Vagina (tissue), 2 donors: ENCODE measurements at regions not wholly inside any gene's neighbourhood (a gene's known extent, or its start where the extent isn't known, plus 50 kb on each side); places are given as distances from the start of the nearest gene placed in this dataset.
A peak's percentile ranks its signal among the peaks of the same experiment; 100 is the strongest.

ENCODE experiments used
- POLR2A ChIP-seq, 2 donors: fragments of 450-650 bp; IDR thresholded peaks; one replicate each; pipeline ENCODE4 v1.6.1; 2017; ENCODE audit warnings: antibody characterized with exemption in 2 of 2, mild to moderate bottlenecking in 2 of 2, moderate library complexity in 2 of 2
- TF ChIP-seq, protein P1 (sequence below), 3 experiments: fragments of 450-650 bp in 2 of 3; fragments of 200-600 bp in 1 of 3; sonication (generic) in 1 of 3; IDR thresholded peaks; one replicate each; pipeline ENCODE4 v1.5.1; 2017 to 2019; ENCODE audit warnings: antibody characterized with exemption in 3 of 3, mild to moderate bottlenecking in 2 of 3, moderate library complexity in 2 of 3

DNA sequence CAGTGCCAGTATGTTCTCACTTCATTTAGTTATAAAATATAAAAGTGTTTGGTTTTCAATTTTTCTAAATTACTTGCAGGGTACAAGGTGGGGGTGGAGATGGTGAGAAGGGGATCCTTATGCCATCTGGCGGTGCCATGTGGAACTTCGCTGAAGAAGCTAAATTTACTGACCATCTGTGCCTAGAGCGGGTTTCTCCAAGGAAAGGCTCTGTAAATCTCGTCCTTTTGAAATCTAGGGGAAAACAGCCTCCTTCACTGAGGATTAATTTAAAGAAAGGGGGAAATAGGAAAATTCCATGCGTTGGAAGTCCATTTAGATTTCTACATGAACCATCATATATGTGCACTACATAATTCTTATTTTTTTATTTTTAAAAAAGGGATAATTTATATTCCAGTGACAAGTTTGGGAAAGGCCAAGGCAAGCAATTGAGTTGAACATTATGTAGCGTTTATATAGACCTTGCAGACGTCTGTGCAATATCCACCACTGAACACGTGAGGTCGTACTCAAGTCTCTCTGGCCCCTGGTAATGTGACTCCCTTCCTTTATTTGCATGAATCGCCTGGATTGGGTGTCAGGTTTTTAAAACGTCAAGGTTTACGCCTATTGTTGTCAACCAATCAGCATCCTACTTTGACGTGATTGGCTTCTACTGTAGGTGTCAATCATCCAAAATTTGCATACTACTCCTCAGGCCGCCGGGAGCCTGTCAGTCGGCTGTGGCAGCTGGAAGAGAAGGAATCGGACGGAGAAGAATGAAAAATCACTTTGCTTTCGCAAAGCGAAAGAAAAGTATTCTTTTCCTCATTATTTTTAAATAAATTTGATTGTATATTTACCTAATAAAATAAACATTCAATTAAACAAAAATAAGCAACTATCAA, 297.1 kb upstream of the NFE2L3 start:
- TF ChIP-seq, protein P1, sequence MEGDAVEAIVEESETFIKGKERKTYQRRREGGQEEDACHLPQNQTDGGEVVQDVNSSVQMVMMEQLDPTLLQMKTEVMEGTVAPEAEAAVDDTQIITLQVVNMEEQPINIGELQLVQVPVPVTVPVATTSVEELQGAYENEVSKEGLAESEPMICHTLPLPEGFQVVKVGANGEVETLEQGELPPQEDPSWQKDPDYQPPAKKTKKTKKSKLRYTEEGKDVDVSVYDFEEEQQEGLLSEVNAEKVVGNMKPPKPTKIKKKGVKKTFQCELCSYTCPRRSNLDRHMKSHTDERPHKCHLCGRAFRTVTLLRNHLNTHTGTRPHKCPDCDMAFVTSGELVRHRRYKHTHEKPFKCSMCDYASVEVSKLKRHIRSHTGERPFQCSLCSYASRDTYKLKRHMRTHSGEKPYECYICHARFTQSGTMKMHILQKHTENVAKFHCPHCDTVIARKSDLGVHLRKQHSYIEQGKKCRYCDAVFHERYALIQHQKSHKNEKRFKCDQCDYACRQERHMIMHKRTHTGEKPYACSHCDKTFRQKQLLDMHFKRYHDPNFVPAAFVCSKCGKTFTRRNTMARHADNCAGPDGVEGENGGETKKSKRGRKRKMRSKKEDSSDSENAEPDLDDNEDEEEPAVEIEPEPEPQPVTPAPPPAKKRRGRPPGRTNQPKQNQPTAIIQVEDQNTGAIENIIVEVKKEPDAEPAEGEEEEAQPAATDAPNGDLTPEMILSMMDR (IDR thresholded peaks at IDR 0.05): peak; percentile 33 to 49 (median 47)
- TF ChIP-seq POLR2A (IDR thresholded peaks at IDR 0.05): no peak
